ENCODE measurements at regions not wholly inside any gene's neighbourhood (a gene's known extent, or its start where the extent isn't known, plus 50 kb on each side); places are given as distances from the start of the nearest gene placed in this dataset.

DNA sequence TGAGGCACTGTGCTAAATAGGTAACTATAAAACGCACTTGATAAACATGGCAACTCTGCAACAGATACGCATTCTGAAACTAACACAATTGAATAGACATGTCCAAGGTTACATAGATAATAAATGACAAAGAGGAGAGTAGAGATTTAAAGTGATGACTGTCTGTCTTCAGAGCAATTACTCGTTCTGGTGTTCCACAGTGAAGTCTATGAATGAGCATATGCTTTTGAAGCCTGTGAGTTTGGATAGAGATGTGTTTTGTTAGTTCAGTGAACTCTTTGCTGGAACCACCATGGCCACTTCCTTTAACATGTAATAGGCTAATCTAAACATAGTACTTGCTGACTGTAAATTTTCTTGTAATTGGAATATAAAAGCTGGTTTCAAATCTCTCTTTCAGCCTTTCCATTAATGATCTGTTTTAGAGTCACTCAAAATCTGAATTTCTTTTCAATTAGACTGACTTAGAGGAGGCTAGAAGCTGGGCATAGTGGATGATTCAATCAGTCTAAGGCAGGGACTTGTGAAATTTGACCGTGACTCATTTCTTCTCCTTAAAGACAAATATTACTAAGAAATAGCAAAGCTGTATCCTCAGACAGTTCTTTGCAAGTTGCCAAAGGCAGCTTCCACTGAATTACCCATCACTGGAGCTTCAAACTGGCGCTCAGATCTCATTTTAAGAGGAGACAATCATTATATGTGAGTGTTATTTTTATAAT is 1130.1 kb upstream of the CELF4 start:
- TF ChIP-seq, protein P1, sequence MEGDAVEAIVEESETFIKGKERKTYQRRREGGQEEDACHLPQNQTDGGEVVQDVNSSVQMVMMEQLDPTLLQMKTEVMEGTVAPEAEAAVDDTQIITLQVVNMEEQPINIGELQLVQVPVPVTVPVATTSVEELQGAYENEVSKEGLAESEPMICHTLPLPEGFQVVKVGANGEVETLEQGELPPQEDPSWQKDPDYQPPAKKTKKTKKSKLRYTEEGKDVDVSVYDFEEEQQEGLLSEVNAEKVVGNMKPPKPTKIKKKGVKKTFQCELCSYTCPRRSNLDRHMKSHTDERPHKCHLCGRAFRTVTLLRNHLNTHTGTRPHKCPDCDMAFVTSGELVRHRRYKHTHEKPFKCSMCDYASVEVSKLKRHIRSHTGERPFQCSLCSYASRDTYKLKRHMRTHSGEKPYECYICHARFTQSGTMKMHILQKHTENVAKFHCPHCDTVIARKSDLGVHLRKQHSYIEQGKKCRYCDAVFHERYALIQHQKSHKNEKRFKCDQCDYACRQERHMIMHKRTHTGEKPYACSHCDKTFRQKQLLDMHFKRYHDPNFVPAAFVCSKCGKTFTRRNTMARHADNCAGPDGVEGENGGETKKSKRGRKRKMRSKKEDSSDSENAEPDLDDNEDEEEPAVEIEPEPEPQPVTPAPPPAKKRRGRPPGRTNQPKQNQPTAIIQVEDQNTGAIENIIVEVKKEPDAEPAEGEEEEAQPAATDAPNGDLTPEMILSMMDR (IDR thresholded peaks at IDR 0.05): no peak
- no peak for TF ChIP-seq POLR2A (IDR thresholded peaks at IDR 0.05)
